SK-N-MC (cell line): ENCODE measurements at regions not wholly inside any gene's neighbourhood (a gene's known extent, or its start where the extent isn't known, plus 50 kb on each side); places are given as distances from the start of the nearest gene placed in this dataset.

Experiments
- EZH2 ChIP-seq: fragments of 200-600 bp; sonication (generic); IDR thresholded peaks from one replicate; pipeline ENCODE4 v1.6.1; 2017; ENCODE audit warnings: antibody characterized with exemption
- POLR2AphosphoS5 ChIP-seq: IDR thresholded peaks from 2 replicates; pipeline ENCODE4 v1.6.1; 2012; ENCODE audit warnings: mild to moderate bottlenecking, low read depth, low read length, borderline replicate concordance

- TF ChIP-seq EZH2 (no peak), POLR2AphosphoS5 (no peak)
Measured at GRCh38 chr10:4260483-4261124, 475.6 kb upstream of the KLF6 start.
